Heart left ventricle (tissue), 13 donors: ENCODE measurements at regions not wholly inside any gene's neighbourhood (a gene's known extent, or its start where the extent isn't known, plus 50 kb on each side); places are given as distances from the start of the nearest gene placed in this dataset.

Source experiments
- POLR2A ChIP-seq, 2 donors: fragments of 450-650 bp; IDR thresholded peaks; one replicate each; pipeline ENCODE4 v1.6.1; 2017; ENCODE audit warnings: antibody characterized with exemption in 2 of 2, mild to moderate bottlenecking in 2 of 2, moderate library complexity in 2 of 2
- TF ChIP-seq, protein P1 (sequence below), 12 donors: fragments of 200-600 bp; sonication (generic) in 4 of 12; IDR thresholded peaks; one replicate each; pipeline versions ENCODE4 v1.5.0 to v1.8.0; 2018 to 2022; ENCODE audit warnings: antibody characterized with exemption in 12 of 12, mild to moderate bottlenecking in 5 of 12
- donor health status: ischemic (EF 13 %, LVEDD 7.1; RV severe dilation, severe dysfunction).
- donor health status: DM: no; HTN: yes; CAD: no.
- donor health status: DM: no; HTN: no; CAD: no.
- donor health status: ischemic (EF 25% LVEDD 6.9; RV normal size, moderate dysfunction).
- donor health status: ischemic (EF 25% LVEDD 5.7; RV mildly dilated, moderate dysfunction).
- donor health status: ischemic (EF 35%, LVEDD 5.7; RV mildly dilated, moderate dysfunction).
- donor health status: nonischemic (EF 11% LVEDD 7.7; RV severe dilation, severe dysfunction).
- donor health status: DM: yes; HTN: yes; CAD: no.
- donor health status: PGD.
- donor health status: ischemic (EF 29% LVEDD 5.4; RV normal size, mild dysfunction).
- donor health status: nonischemic (EF 23%, LVEDD 6.1; RV moderate dilation, normal function).

DNA sequence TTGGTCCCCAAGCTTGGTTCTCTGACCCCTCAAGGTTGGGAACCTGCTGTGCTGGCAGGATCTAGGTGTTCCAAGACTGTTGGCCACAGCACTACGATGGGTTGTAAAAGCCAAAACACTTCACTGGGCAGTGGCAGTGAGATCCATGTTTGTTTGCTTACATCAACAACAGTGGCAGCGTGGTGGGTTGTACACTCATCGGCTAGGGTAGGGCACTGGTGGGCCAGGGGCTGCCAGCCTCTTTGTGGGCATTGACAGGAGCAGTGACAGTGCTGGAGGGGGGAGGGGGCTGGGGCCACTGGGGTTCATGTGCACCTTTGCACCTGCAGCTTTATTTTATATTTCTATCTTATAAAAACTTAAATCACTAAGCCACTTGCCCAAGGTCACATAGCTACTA is 126.7 kb upstream of the ZWINT start:
- TF ChIP-seq, protein P1, sequence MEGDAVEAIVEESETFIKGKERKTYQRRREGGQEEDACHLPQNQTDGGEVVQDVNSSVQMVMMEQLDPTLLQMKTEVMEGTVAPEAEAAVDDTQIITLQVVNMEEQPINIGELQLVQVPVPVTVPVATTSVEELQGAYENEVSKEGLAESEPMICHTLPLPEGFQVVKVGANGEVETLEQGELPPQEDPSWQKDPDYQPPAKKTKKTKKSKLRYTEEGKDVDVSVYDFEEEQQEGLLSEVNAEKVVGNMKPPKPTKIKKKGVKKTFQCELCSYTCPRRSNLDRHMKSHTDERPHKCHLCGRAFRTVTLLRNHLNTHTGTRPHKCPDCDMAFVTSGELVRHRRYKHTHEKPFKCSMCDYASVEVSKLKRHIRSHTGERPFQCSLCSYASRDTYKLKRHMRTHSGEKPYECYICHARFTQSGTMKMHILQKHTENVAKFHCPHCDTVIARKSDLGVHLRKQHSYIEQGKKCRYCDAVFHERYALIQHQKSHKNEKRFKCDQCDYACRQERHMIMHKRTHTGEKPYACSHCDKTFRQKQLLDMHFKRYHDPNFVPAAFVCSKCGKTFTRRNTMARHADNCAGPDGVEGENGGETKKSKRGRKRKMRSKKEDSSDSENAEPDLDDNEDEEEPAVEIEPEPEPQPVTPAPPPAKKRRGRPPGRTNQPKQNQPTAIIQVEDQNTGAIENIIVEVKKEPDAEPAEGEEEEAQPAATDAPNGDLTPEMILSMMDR (IDR thresholded peaks at IDR 0.05), result no peak
- TF ChIP-seq POLR2A (IDR thresholded peaks at IDR 0.05), result no peak
